K562 (cell line): ENCODE measurements at regions not wholly inside any gene's neighbourhood (a gene's known extent, or its start where the extent isn't known, plus 50 kb on each side); places are given as distances from the start of the nearest gene placed in this dataset.

Experiments used
- ATAC-seq: fragments of 200-7000 bp; cut with Tn5 transposase; 3 replicates; pipeline ENCODE4 v1.9.1; 2020; ENCODE audit warnings: moderate library complexity
- BruUV-seq: library from RNA; stranded (reverse); fragments of 400-500 nt; replicated peaks from 2 replicates; lab custom pipeline; 2021; lab: Mats Ljungman, UMichigan
- CTCF ChIA-PET: fragments of 300-600 bp; formaldehyde crosslinking; extraction: SDS; loops from one replicate; lab custom pipeline; 2021; ENCODE audit warnings: low intra/inter-chr PET ratio; lab: Yijun Ruan, JAX
- POLR2A ChIA-PET: fragments of 300-600, 350-650 bp; sonication (Branson Sonifier 250); formaldehyde crosslinking; extraction: SDS; loops from one replicate; lab custom pipeline; 2021; ENCODE audit warnings: antibody characterized with exemption, inconsistent platforms; lab: Yijun Ruan, JAX
- DNase-seq, 4 experiments: peaks; one replicate each; pipeline versions ENCODE4 v3.0.0 to v3.0.0-alpha.2; 2011 to 2018; ENCODE audit warnings: low spot score in 3 of 4, mixed read lengths in 3 of 4; ENCODE audit errors: extremely low read depth in 1 of 4
- FAIRE-seq: peaks from 2 replicates; lab custom pipeline; 2011; peaks lifted over from hg19 to GRCh38; lab: Jason Lieb, UNC
- H2AFZ ChIP-seq: 2 replicates; pipeline ENCODE4 v1.6.0; 2011; ENCODE audit warnings: low read depth, low read length, control low read depth, inconsistent platforms
- H3K27ac ChIP-seq: fragments of 200-600 bp; 3 replicates; pipeline ENCODE4 v1.8.0; 2011; ENCODE audit warnings: low read depth, mild to moderate bottlenecking, control low read depth, inconsistent platforms, low read length, moderate library complexity, mixed read lengths; ENCODE audit errors: extremely low read depth
- H3K27me3 ChIP-seq, 2 experiments: fragments of 300-600 bp in 1 of 2; 2 replicates in 1 of 2; 3 replicates in 1 of 2; pipeline versions ENCODE4 v1.6.0 to v1.8.0; 2011; ENCODE audit warnings: inconsistent platforms in 2 of 2, low read length in 2 of 2, mild to moderate bottlenecking in 1 of 2, mixed read lengths in 1 of 2, moderate library complexity in 1 of 2; ENCODE audit not compliant: control insufficient read depth in 2 of 2, insufficient read depth in 2 of 2
- H3K36me3 ChIP-seq: fragments of 300-600 bp; 3 replicates; pipeline ENCODE4 v1.8.0; 2011; ENCODE audit warnings: mild to moderate bottlenecking, low read length, inconsistent platforms; ENCODE audit not compliant: control insufficient read depth, insufficient read depth
- H3K4me1 ChIP-seq, 2 experiments: fragments of 200-600 bp in 1 of 2; replicated peaks in 1 of 2; 2 replicates in 1 of 2; 3 replicates in 1 of 2; pipeline versions ENCODE4 v1.5.1 to v1.8.0; 2011; ENCODE audit warnings: inconsistent platforms in 2 of 2, low read length in 2 of 2, mild to moderate bottlenecking in 1 of 2, mixed read lengths in 1 of 2, moderate library complexity in 1 of 2; ENCODE audit not compliant: control insufficient read depth in 2 of 2, insufficient read depth in 2 of 2
- H3K4me2 ChIP-seq: 2 replicates; pipeline ENCODE4 v1.6.1; 2011; ENCODE audit warnings: low read length, control low read depth, inconsistent platforms, mixed read lengths; ENCODE audit not compliant: insufficient read depth
- H3K4me3 ChIP-seq: fragments of 200-600 bp; sonication (generic), shearing (Covaris generic); 2 replicates; pipeline ENCODE4 v1.5.1; 2016; ENCODE audit warnings: control low read depth, inconsistent platforms
- H3K79me2 ChIP-seq: fragments of 200-600 bp; 3 replicates; pipeline ENCODE4 v1.8.0; 2011; ENCODE audit warnings: low read length, inconsistent platforms; ENCODE audit not compliant: control insufficient read depth, insufficient read depth
- H3K9ac ChIP-seq, 2 experiments: 2 replicates each; pipeline versions ENCODE4 v1.6.0 to v1.6.1; 2011; ENCODE audit warnings: low read depth in 2 of 2, low read length in 2 of 2, control low read depth in 1 of 2, inconsistent platforms in 1 of 2, mild to moderate bottlenecking in 1 of 2, mixed read lengths in 1 of 2; ENCODE audit not compliant: insufficient read depth in 1 of 2
- H3K9me1 ChIP-seq: one replicate; pipeline ENCODE4 v1.6.0; 2011; ENCODE audit warnings: inconsistent platforms, mild to moderate bottlenecking, low read length, moderate library complexity; ENCODE audit not compliant: control insufficient read depth, insufficient read depth
- H3K9me3 ChIP-seq: replicated peaks from 2 replicates; pipeline ENCODE4 v1.5.1; 2011; ENCODE audit warnings: low read depth, low read length, inconsistent platforms; ENCODE audit not compliant: control insufficient read depth, insufficient read depth
- H4K20me1 ChIP-seq: replicated peaks from 2 replicates; pipeline ENCODE4 v1.6.1; 2011; ENCODE audit warnings: low read length, inconsistent platforms, mixed read lengths; ENCODE audit not compliant: control insufficient read depth, insufficient read depth
- CEBPG ChIP-seq, 3 experiments: fragments of 200-800 bp in 1 of 3; sonication (Bioruptor generic) in 1 of 3; sonication (generic) in 1 of 3; formaldehyde crosslinking in 1 of 3; IDR thresholded peaks in 2 of 3; conservative IDR thresholded peaks in 1 of 3; 2 replicates each; pipeline versions ENCODE4 v1.6.1 to v1.8.0; 2016 to 2022; ENCODE audit warnings: missing compliant biosample characterization in 2 of 3, missing genetic modification characterization in 2 of 3, mild to moderate bottlenecking in 1 of 3, missing genetic modification reagents in 1 of 3
- ESRRA ChIP-seq: fragments of 450-650 bp; IDR thresholded peaks from 2 replicates; pipeline ENCODE4 v1.6.1; 2014; ENCODE audit warnings: low read depth, mild to moderate bottlenecking, moderate library complexity, borderline replicate concordance
- ETS2 ChIP-seq: IDR thresholded peaks from 2 replicates; pipeline ENCODE4 v1.6.1; 2016; ENCODE audit warnings: borderline replicate concordance, missing genetic modification characterization, mild to moderate bottlenecking, moderate library complexity, missing compliant biosample characterization; ENCODE audit not compliant: poor library complexity, severe bottlenecking
- GABPB2 ChIP-seq: fragments of 250-450 bp; sonication (Bioruptor Pico); conservative IDR thresholded peaks from 2 replicates; pipeline ENCODE4 v1.5.1; 2021; ENCODE audit warnings: mild to moderate bottlenecking
- HNRNPUL1 ChIP-seq: fragments of 200-400 bp; formaldehyde crosslinking; IDR thresholded peaks from 2 replicates; pipeline ENCODE4 v1.6.1; 2017; ENCODE audit warnings: low read length
- IFI16 ChIP-seq: fragments of 250-450 bp; sonication (Bioruptor Pico); IDR thresholded peaks from 2 replicates; pipeline ENCODE4 v2.1.2; 2022; ENCODE audit warnings: mild to moderate bottlenecking, inconsistent platforms
- RCOR1 ChIP-seq, 2 experiments: IDR thresholded peaks; 2 replicates each; pipeline ENCODE4 v1.6.1; 2012; ENCODE audit warnings: low read depth in 2 of 2, low read length in 2 of 2, borderline replicate concordance in 1 of 2, improper control_type of control experiment in 1 of 2
- RNF219 ChIP-seq: fragments of 250-450 bp; sonication (Bioruptor Pico); IDR thresholded peaks from 2 replicates; pipeline ENCODE4 v1.5.0; 2022; ENCODE audit warnings: mild to moderate bottlenecking
- SIN3A ChIP-seq, 2 experiments: fragments of 150-350 bp in 1 of 2; IDR thresholded peaks; 2 replicates each; pipeline ENCODE4 v1.6.1; 2011 to 2016; ENCODE audit warnings: borderline replicate concordance in 2 of 2, low read depth in 2 of 2, low read length in 2 of 2, mild to moderate bottlenecking in 2 of 2, moderate library complexity in 2 of 2; ENCODE audit not compliant: control insufficient read depth in 1 of 2
- TAF1 ChIP-seq: IDR thresholded peaks from 2 replicates; pipeline ENCODE4 v1.6.1; 2011; ENCODE audit warnings: mild to moderate bottlenecking, low read length, moderate library complexity; ENCODE audit not compliant: insufficient read depth, control insufficient read depth, severe bottlenecking; ENCODE audit errors: extremely low read depth
- TCF15 ChIP-seq: fragments of 250-450 bp; sonication (Bioruptor Pico); IDR thresholded peaks from 2 replicates; pipeline ENCODE4 v1.8.0; 2022; ENCODE audit warnings: moderate library complexity, mild to moderate bottlenecking, inconsistent platforms
- ZFP30 ChIP-seq: fragments of 250-450 bp; sonication (Bioruptor Pico); IDR thresholded peaks from 2 replicates; pipeline ENCODE4 v1.8.0; 2022; ENCODE audit warnings: moderate library complexity, mild to moderate bottlenecking, inconsistent platforms, borderline replicate concordance
- ZNF140 ChIP-seq: fragments of 250-450 bp; sonication (Bioruptor Pico); IDR thresholded peaks from 2 replicates; pipeline ENCODE4 v1.8.0; 2021; ENCODE audit warnings: moderate library complexity, mild to moderate bottlenecking, inconsistent platforms
- ZNF282 ChIP-seq: sonication (generic); formaldehyde crosslinking; IDR thresholded peaks from 2 replicates; pipeline ENCODE4 v1.8.1; 2023; ENCODE audit warnings: missing genetic modification reagents
- ZNF3 ChIP-seq: fragments of 250-450 bp; sonication (Bioruptor Pico); IDR thresholded peaks from 2 replicates; pipeline ENCODE4 v1.5.0; 2021; ENCODE audit warnings: mild to moderate bottlenecking, moderate library complexity
- ZNF384 ChIP-seq: IDR thresholded peaks from 2 replicates; pipeline ENCODE4 v1.6.1; 2012; ENCODE audit warnings: low read depth, low read length, improper control_type of control experiment
- ZNF444 ChIP-seq: fragments of 250-450 bp; sonication (Bioruptor Pico); IDR thresholded peaks from 2 replicates; pipeline ENCODE4 v1.4.0; 2020; ENCODE audit warnings: mild to moderate bottlenecking, moderate library complexity
- WGBS: fragments of 100-300 bp; shearing (Covaris generic); methylation state at CpG from one replicate; pipeline ENCODE4 v1.1.6; 2016; ENCODE audit warnings: low coverage, mixed read lengths; ENCODE audit not compliant: insufficient coverage; ENCODE audit errors: missing lambda C conversion rate; 5-methylcytosine and 5-hydroxymethylcytosine counted together
- in situ Hi-C: fragments of 300-500 bp; cut with MboI; formaldehyde crosslinking; loops from 4 replicates; pipeline ENCODE4 v1.15.0; 2018; ENCODE audit warnings: inconsistent platforms, mixed read lengths
- intact Hi-C: fragments of 100-400 bp; cut with micrococcal nuclease; formaldehyde crosslinking; loops from 2 replicates; pipeline ENCODE4 v1.14.2; 2022

- WGBS, result 10% methylated on average over 1 of the region's 1 CpG
- ChIA-PET POLR2A (no interaction called here), CTCF (no interaction called here)
- in situ Hi-C loops (no loop called here), intact Hi-C loops (no loop called here)
- Histone ChIP-seq H3K9me3 (no peaks in the 10 kb centered on the region), H3K9me1 (no peaks in the 10 kb centered on the region), H3K4me2 (no peak overlapping the region), H3K27ac (no peak overlapping the region), H2AFZ (no peak overlapping the region), H4K20me1 (no peaks in the 10 kb centered on the region), H3K79me2 (no peaks in the 10 kb centered on the region), H3K4me1 (peaks cover 0 to 5% of the 10 kb centered on the region in 2 experiments; a peak in 2 of 5 replicates), H3K9ac (no peak overlapping the region), H3K4me3 (no peak overlapping the region), H3K36me3 (no peaks in the 10 kb centered on the region), H3K27me3 (no peaks in the 10 kb centered on the region)
- ATAC-seq, result no peak
- no peak for DNase-seq
- no peak for FAIRE-seq
- TF ChIP-seq ZNF444 (CRISPR knock-in tag) (no peak), IFI16 (CRISPR knock-in tag) (no peak), ESRRA (no peak), ZFP30 (no peak), RNF219 (CRISPR knock-in tag) (no peak), GABPB2 (CRISPR knock-in tag) (no peak), TCF15 (no peak), ZNF384 (no peak), ETS2 (tag) (no peak), ZNF140 (CRISPR knock-in tag) (no peak), RCOR1 (IDR thresholded peaks at IDR 0.05; ENCODE audit: borderline replicate concordance in 1 of 2, low read depth in 2 of 2, low read length in 2 of 2) (no peak), TAF1 (no peak), SIN3A (IDR thresholded peaks at IDR 0.05; ENCODE audit: borderline replicate concordance in 2 of 2, control insufficient read depth in 1 of 2, low read depth in 2 of 2, low read length in 2 of 2) (no peak), ZNF3 (CRISPR knock-in tag) (no peak), CEBPG (CRISPR knock-in tag; IDR thresholded peaks at IDR 0.05) (no peak), CEBPG (tag; conservative IDR thresholded peaks at IDR 0.05 in 1 of 2, IDR thresholded peaks at IDR 0.05 in 1 of 2) (no peak), HNRNPUL1 (no peak), ZNF282 (no peak)
- BruUV-seq, result no TSS peak
Measured at GRCh38 chr18:30814446-30814845, 228.1 kb downstream of the DSC3 start.
